ENCODE measurements at regions not wholly inside any gene's neighbourhood (a gene's known extent, or its start where the extent isn't known, plus 50 kb on each side); places are given as distances from the start of the nearest gene placed in this dataset.

- no peak for TF ChIP-seq CTCF (IDR thresholded peaks at IDR 0.05; ENCODE audit: low read length)
- TF ChIP-seq EZH2 (IDR thresholded peaks at IDR 0.05; ENCODE audit: borderline replicate concordance, low read length): no peak
- no peak overlapping the region for H3K4me3 ChIP-seq (ENCODE audit: low read depth, low read length, poor library complexity, severe bottlenecking)
- H3K27ac ChIP-seq (ENCODE audit: low read depth, low read length, poor library complexity, severe bottlenecking): no peak overlapping the region
- no peaks in the 10 kb centered on the region for H3K79me2 ChIP-seq (ENCODE audit: insufficient read depth, low read length)
- H4K20me1 ChIP-seq (ENCODE audit: insufficient read depth, low read length): no peaks in the 10 kb centered on the region
- H3K36me3 ChIP-seq (ENCODE audit: insufficient read depth, low read length): no peaks in the 10 kb centered on the region
- H2AFZ ChIP-seq (ENCODE audit: low read length): no peak overlapping the region
- H3K9me3 ChIP-seq (ENCODE audit: low read length): no peaks in the 10 kb centered on the region
- H3K4me1 ChIP-seq (ENCODE audit: insufficient read depth, low read length, severe bottlenecking): peaks cover 26% of the 10 kb centered on the region
- H3K4me2 ChIP-seq (ENCODE audit: low read length): no peak overlapping the region
- no peaks in the 10 kb centered on the region for H3K27me3 ChIP-seq (ENCODE audit: insufficient read depth, low read length)
- no peaks in the 10 kb centered on the region for H3K9me2 ChIP-seq (ENCODE audit: low read depth, low read length)
- no peaks in the 10 kb centered on the region; the same call in 1 of the 2 replicates for H3F3A ChIP-seq (ENCODE audit: insufficient read depth, low read length)
- H3K9ac ChIP-seq (ENCODE audit: low read length): no peak overlapping the region
Measured at GRCh38 chrX:9342561-9343051, 122.3 kb upstream of the TBL1X start.

DNA sequence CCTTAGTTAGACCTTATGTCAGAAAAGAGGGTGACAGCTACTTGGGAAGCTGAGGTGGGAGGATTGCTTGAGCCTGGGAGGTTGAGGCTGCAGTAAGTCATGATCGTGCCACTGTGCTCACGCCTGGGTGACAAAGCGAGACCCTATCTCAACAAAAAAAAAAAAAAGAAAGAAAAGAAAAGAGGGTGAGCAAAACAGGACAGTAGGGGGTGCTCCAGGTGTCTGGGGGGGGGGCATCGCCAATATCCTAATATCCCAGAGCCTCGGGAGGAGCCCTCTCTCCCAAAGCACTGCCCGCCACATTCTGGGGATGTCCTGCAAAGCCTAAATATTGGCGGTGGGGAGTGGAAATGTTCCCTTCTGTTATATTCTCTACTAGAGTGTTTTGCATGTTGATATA lies 120.9 kb upstream of the TBL1X start:
- Histone ChIP-seq H3K27me3 (ENCODE audit: insufficient read depth, low read length) (no peaks in the 10 kb centered on the region), H3K9me3 (ENCODE audit: low read length) (no peaks in the 10 kb centered on the region), H3K9me2 (ENCODE audit: low read depth, low read length) (no peaks in the 10 kb centered on the region), H3F3A (ENCODE audit: insufficient read depth, low read length) (no peaks in the 10 kb centered on the region; the same call in 1 of the 2 replicates), H3K27ac (ENCODE audit: low read depth, low read length, poor library complexity, severe bottlenecking) (no peak overlapping the region), H3K4me3 (ENCODE audit: low read depth, low read length, poor library complexity, severe bottlenecking) (no peak overlapping the region), H3K9ac (ENCODE audit: low read length) (no peak overlapping the region), H3K79me2 (ENCODE audit: insufficient read depth, low read length) (no peaks in the 10 kb centered on the region), H4K20me1 (ENCODE audit: insufficient read depth, low read length) (no peaks in the 10 kb centered on the region), H3K4me1 (ENCODE audit: insufficient read depth, low read length, severe bottlenecking) (peaks cover 26% of the 10 kb centered on the region), H3K36me3 (ENCODE audit: insufficient read depth, low read length) (no peaks in the 10 kb centered on the region), H2AFZ (ENCODE audit: low read length) (no peak overlapping the region), H3K4me2 (ENCODE audit: low read length) (no peak overlapping the region)
- no peak for TF ChIP-seq EZH2 (IDR thresholded peaks at IDR 0.05; ENCODE audit: borderline replicate concordance, low read length)
- TF ChIP-seq CTCF (IDR thresholded peaks at IDR 0.05; ENCODE audit: low read length): no peak

DNA sequence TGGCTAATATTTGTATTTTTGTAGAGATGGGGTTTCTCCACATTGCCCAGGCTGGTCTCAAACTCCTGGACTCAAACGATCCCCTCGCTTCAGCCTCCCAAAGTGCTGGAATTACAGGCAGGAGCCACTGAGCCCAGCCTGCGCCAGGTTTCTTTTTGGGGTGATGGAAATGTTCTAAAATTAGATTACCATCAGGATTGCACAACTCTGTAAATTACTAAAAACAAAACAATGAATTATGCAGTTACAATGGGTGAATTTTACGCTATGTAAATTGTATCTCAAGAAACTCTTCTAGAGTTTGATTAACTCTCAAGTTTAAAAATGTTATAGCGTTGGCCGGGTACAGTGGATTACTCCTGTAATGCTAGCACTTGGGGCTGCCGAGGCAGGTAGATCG lies 118.9 kb upstream of the TBL1X start:
- Histone ChIP-seq H3K4me2 (ENCODE audit: low read length) (no peak overlapping the region), H3K4me1 (ENCODE audit: insufficient read depth, low read length, severe bottlenecking) (peaks cover 26% of the 10 kb centered on the region)
- TF ChIP-seq CTCF (IDR thresholded peaks at IDR 0.05; ENCODE audit: low read length): no peak
- no peak for TF ChIP-seq EZH2 (IDR thresholded peaks at IDR 0.05; ENCODE audit: borderline replicate concordance, low read length)

More for the DNA sequence above, 118.9 kb upstream of the TBL1X start:
- no peaks in the 10 kb centered on the region for H3K9me3 ChIP-seq (ENCODE audit: low read length)
- H3K36me3 ChIP-seq (ENCODE audit: insufficient read depth, low read length): no peaks in the 10 kb centered on the region
- no peaks in the 10 kb centered on the region for H3K9me2 ChIP-seq (ENCODE audit: low read depth, low read length)
- no peak overlapping the region for H2AFZ ChIP-seq (ENCODE audit: low read length)
- no peak overlapping the region for H3K9ac ChIP-seq (ENCODE audit: low read length)
- H3F3A ChIP-seq (ENCODE audit: insufficient read depth, low read length): no peaks in the 10 kb centered on the region; the same call in 1 of the 2 replicates
- no peak overlapping the region for H3K4me3 ChIP-seq (ENCODE audit: low read depth, low read length, poor library complexity, severe bottlenecking)
- H3K27ac ChIP-seq (ENCODE audit: low read depth, low read length, poor library complexity, severe bottlenecking): no peak overlapping the region
- H4K20me1 ChIP-seq (ENCODE audit: insufficient read depth, low read length): no peaks in the 10 kb centered on the region
- H3K79me2 ChIP-seq (ENCODE audit: insufficient read depth, low read length): no peaks in the 10 kb centered on the region
- H3K27me3 ChIP-seq (ENCODE audit: insufficient read depth, low read length): no peaks in the 10 kb centered on the region

Measured in OCI-LY1 (cell line).